ENCODE measurements at regions not wholly inside any gene's neighbourhood (a gene's known extent, or its start where the extent isn't known, plus 50 kb on each side); places are given as distances from the start of the nearest gene placed in this dataset.

- TF ChIP-seq CTCF (conservative IDR thresholded peaks at IDR 0.05): no peak
- TF ChIP-seq ZFX (IDR thresholded peaks at IDR 0.05): no peak
These were observed 560.4 kb upstream of the DPPA4 start for GRCh38 chr3:109897734-109898133.
